ENCODE measurements at regions not wholly inside any gene's neighbourhood (a gene's known extent, or its start where the extent isn't known, plus 50 kb on each side); places are given as distances from the start of the nearest gene placed in this dataset.

- H3K9ac ChIP-seq (ENCODE audit: control insufficient read depth, extremely low read depth, insufficient read depth, low read length), result no peak overlapping the region
- no peak for FAIRE-seq
- dilution Hi-C loops (cut with MboI; ENCODE audit: extremely low pct_ligation_motif_present, low sequenced_read_pairs), result no loop called here
- H2AFZ ChIP-seq (ENCODE audit: control insufficient read depth, low read length), result no peak overlapping the region
- H3K4me2 ChIP-seq (ENCODE audit: control insufficient read depth, extremely low read depth, insufficient read depth, low read depth, low read length), result no peak overlapping the region
- no peak for DNase-seq (ENCODE audit: low read depth, low spot score)
- H3K79me2 ChIP-seq (ENCODE audit: control insufficient read depth, insufficient read depth, low read length), result no peaks in the 10 kb centered on the region
- H3K36me3 ChIP-seq (ENCODE audit: control insufficient read depth in 2 of 2, extremely low read depth in 1 of 2, insufficient read depth in 2 of 2, low read length in 2 of 2), result no peaks in the 10 kb centered on the region
- no peak overlapping the region for H3K27ac ChIP-seq (ENCODE audit: control insufficient read depth, insufficient read depth, low read length)
- H3K4me3 ChIP-seq (ENCODE audit: control insufficient read depth in 2 of 3, extremely low read depth in 1 of 3, insufficient read depth in 2 of 3, low read depth in 1 of 3, low read length in 3 of 3), result no peak overlapping the region
- H3K27me3 ChIP-seq (ENCODE audit: control insufficient read depth, extremely low read depth, insufficient read depth, low read length), result no peaks in the 10 kb centered on the region
- TF ChIP-seq CTCF (optimal IDR thresholded peaks at IDR 0.05 in 1 of 3, IDR thresholded peaks at IDR 0.05 in 1 of 3, conservative IDR thresholded peaks at IDR 0.05 in 1 of 3; ENCODE audit: extremely low read depth in 1 of 3, insufficient read depth in 2 of 3, low read length in 3 of 3) (no peak), EZH2 (IDR thresholded peaks at IDR 0.05; ENCODE audit: low read length) (no peak)
- H3K9me3 ChIP-seq (ENCODE audit: control insufficient read depth, low read depth, low read length), result no peaks in the 10 kb centered on the region
- no peaks in the 10 kb centered on the region for H3K9me1 ChIP-seq (ENCODE audit: control insufficient read depth, extremely low read depth, insufficient read depth, low read length)
- peaks cover 12% of the 10 kb centered on the region for H3K4me1 ChIP-seq (ENCODE audit: control insufficient read depth, extremely low read depth, insufficient read depth, low read length)
- H4K20me1 ChIP-seq (ENCODE audit: control insufficient read depth, extremely low read depth, insufficient read depth, low read length), result no peaks in the 10 kb centered on the region
These were observed 255.8 kb upstream of the SLC14A2 start for GRCh38 chr18:45359275-45360009.

- Histone ChIP-seq H3K9me3 (ENCODE audit: control insufficient read depth, low read depth, low read length) (no peaks in the 10 kb centered on the region), H3K36me3 (ENCODE audit: control insufficient read depth in 2 of 2, extremely low read depth in 1 of 2, insufficient read depth in 2 of 2, low read length in 2 of 2) (no peaks in the 10 kb centered on the region), H3K9me1 (ENCODE audit: control insufficient read depth, extremely low read depth, insufficient read depth, low read length) (no peaks in the 10 kb centered on the region), H3K27ac (ENCODE audit: control insufficient read depth, insufficient read depth, low read length) (no peak overlapping the region), H3K4me2 (ENCODE audit: control insufficient read depth, extremely low read depth, insufficient read depth, low read depth, low read length) (no peak overlapping the region), H2AFZ (ENCODE audit: control insufficient read depth, low read length) (no peak overlapping the region), H3K27me3 (ENCODE audit: control insufficient read depth, extremely low read depth, insufficient read depth, low read length) (no peaks in the 10 kb centered on the region), H3K4me1 (ENCODE audit: control insufficient read depth, extremely low read depth, insufficient read depth, low read length) (peaks cover 12% of the 10 kb centered on the region), H3K9ac (ENCODE audit: control insufficient read depth, extremely low read depth, insufficient read depth, low read length) (no peak overlapping the region), H3K79me2 (ENCODE audit: control insufficient read depth, insufficient read depth, low read length) (no peaks in the 10 kb centered on the region), H3K4me3 (ENCODE audit: control insufficient read depth in 2 of 3, extremely low read depth in 1 of 3, insufficient read depth in 2 of 3, low read depth in 1 of 3, low read length in 3 of 3) (no peak overlapping the region), H4K20me1 (ENCODE audit: control insufficient read depth, extremely low read depth, insufficient read depth, low read length) (no peaks in the 10 kb centered on the region)
- TF ChIP-seq CTCF (optimal IDR thresholded peaks at IDR 0.05 in 1 of 3, IDR thresholded peaks at IDR 0.05 in 1 of 3, conservative IDR thresholded peaks at IDR 0.05 in 1 of 3; ENCODE audit: extremely low read depth in 1 of 3, insufficient read depth in 2 of 3, low read length in 3 of 3), result no peak
- no peak for TF ChIP-seq EZH2 (IDR thresholded peaks at IDR 0.05; ENCODE audit: low read length)
- dilution Hi-C loops (cut with MboI; ENCODE audit: extremely low pct_ligation_motif_present, low sequenced_read_pairs), result no loop called here
- FAIRE-seq, result no peak
- DNase-seq (ENCODE audit: low read depth, low spot score), result no peak
These were observed 254.0 kb upstream of the SLC14A2 start for GRCh38 chr18:45361125-45361851.
